GM12875 (cell line): ENCODE measurements at regions not wholly inside any gene's neighbourhood (a gene's known extent, or its start where the extent isn't known, plus 50 kb on each side); places are given as distances from the start of the nearest gene placed in this dataset.

ENCODE experiments used
- H3K4me3 ChIP-seq: one replicate; pipeline ENCODE4 v1.5.1; 2011; ENCODE audit warnings: low read depth, low read length, control low read depth
- CTCF ChIP-seq: IDR thresholded peaks from 2 replicates; pipeline ENCODE4 v1.5.1; 2011; ENCODE audit warnings: low read depth, mild to moderate bottlenecking, control low read depth, inconsistent platforms, low read length, moderate library complexity, borderline replicate concordance; ENCODE audit not compliant: insufficient read depth

GRCh38 chr14:98903371-98903770 is 368.6 kb downstream of the BCL11B start:
- H3K4me3 ChIP-seq: no peak overlapping the region
- no peak for TF ChIP-seq CTCF

- no peak for TF ChIP-seq CTCF
- H3K4me3 ChIP-seq: no peak overlapping the region
These were observed 367.3 kb downstream of the BCL11B start for GRCh38 chr14:98904677-98905076.

GRCh38 chr14:98906123-98906995 is 365.6 kb downstream of the BCL11B start:
- TF ChIP-seq CTCF: no peak
- no peak overlapping the region for H3K4me3 ChIP-seq

- no peak for TF ChIP-seq CTCF
- no peak overlapping the region for H3K4me3 ChIP-seq
These were observed 364.7 kb downstream of the BCL11B start for GRCh38 chr14:98907271-98907670.

GRCh38 chr14:98908050-98908449 is 363.9 kb downstream of the BCL11B start:
- H3K4me3 ChIP-seq: no peak overlapping the region
- TF ChIP-seq CTCF: no peak

GRCh38 chr14:98909251-98909944 is 362.6 kb downstream of the BCL11B start:
- no peak for TF ChIP-seq CTCF
- no peak overlapping the region for H3K4me3 ChIP-seq
